ENCODE measurements at regions not wholly inside any gene's neighbourhood (a gene's known extent, or its start where the extent isn't known, plus 50 kb on each side); places are given as distances from the start of the nearest gene placed in this dataset.

DNA sequence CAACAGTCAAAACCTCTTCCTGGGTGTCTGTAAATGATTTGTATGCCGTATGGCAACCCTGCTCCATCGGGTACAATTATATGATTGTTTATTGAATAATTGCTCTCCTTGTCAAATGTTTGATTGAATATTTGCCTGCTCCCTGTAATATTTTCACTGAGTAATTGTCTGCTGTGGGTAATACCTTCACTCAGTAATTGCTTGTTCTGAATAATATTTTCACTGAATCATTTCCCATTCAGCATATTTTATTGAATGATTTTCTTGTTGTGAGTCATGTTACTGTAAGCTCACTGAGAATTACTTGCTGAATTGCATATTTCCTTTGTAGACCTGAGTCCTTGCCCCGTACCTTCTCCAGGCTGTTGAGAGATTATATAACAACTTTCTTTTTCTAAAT is 535.2 kb downstream of the METTL4 start:
- Histone ChIP-seq H3K9me3 (replicated peaks in 1 of 2; ENCODE audit: control insufficient read depth in 2 of 2, insufficient read depth in 1 of 2, low read depth in 1 of 2, low read length in 2 of 2) (peaks cover 0 to 2% of the 10 kb centered on the region in 2 donors), H2AK5ac (ENCODE audit: low read depth, low read length) (no peak overlapping the region), H3K23ac (ENCODE audit: low read depth, low read length, poor library complexity) (no peak overlapping the region), H3K14ac (ENCODE audit: low read length) (no peak overlapping the region), H2BK12ac (ENCODE audit: low read length) (no peak overlapping the region), H3K18ac (ENCODE audit: low read length) (no peak overlapping the region), H3K9ac (ENCODE audit: low read depth, low read length, poor library complexity) (no peak overlapping the region), H2BK5ac (ENCODE audit: low read length) (no peak overlapping the region), H3K4me3 (ENCODE audit: low read length in 2 of 2) (no peak overlapping the region), H3K27ac (replicated peaks; ENCODE audit: low read length) (no peak overlapping the region), H3K79me1 (ENCODE audit: low read depth, low read length) (no peaks in the 10 kb centered on the region), H2BK15ac (ENCODE audit: low read length) (no peak overlapping the region), H4K91ac (ENCODE audit: low read depth, low read length, poor library complexity) (no peak overlapping the region), H2AFZ (ENCODE audit: low read length) (no peak overlapping the region), H3K4ac (ENCODE audit: low read length) (no peak overlapping the region), H4K8ac (ENCODE audit: low read depth, low read length) (no peak overlapping the region), H3K27me3 (ENCODE audit: control insufficient read depth in 3 of 3, insufficient read depth in 3 of 3, low read depth in 1 of 3, low read length in 3 of 3) (no peaks in the 10 kb centered on the region), H3K36me3 (replicated peaks in 1 of 2; ENCODE audit: control insufficient read depth in 2 of 2, insufficient read depth in 2 of 2, low read length in 2 of 2) (no peaks in the 10 kb centered on the region), H3K4me1 (ENCODE audit: control insufficient read depth in 2 of 2, insufficient read depth in 1 of 2, low read depth in 1 of 2, low read length in 2 of 2) (peaks cover 0 to 1% of the 10 kb centered on the region in 2 donors), H3K4me2 (ENCODE audit: insufficient read depth, low read length, poor library complexity, severe bottlenecking) (no peak overlapping the region), H2BK120ac (ENCODE audit: low read depth, low read length) (no peak overlapping the region)
- WGBS, 2 donors (ENCODE audit: extremely low coverage in 2 of 2, insufficient read length in 2 of 2, insufficient replicate concordance in 1 of 2), result no CpG with 5 or more reads among the region's 3 CpGs
- DNase-seq (ENCODE audit: low spot score), result no peak

DNA sequence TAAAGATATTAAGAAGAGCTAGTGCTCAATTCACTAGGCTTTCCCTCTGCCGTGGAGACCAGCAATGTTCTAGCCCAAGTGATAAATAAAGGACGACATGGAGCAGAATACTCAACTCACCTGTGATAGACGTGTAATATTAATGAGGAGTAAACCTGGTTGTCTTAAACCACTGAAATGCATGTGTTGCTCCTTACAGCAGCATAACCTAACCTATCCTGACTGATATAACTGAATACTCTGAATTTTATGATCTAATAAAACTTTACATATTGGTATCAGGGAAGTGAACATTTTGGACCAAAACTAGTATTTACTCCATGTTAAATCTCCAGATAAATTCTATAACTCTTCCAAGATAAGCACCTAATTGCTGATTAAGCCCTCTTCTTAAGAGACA is 531.0 kb downstream of the METTL4 start:
- Histone ChIP-seq H2AK5ac (ENCODE audit: low read depth, low read length) (no peak overlapping the region), H3K9me3 (replicated peaks in 1 of 2; ENCODE audit: control insufficient read depth in 2 of 2, insufficient read depth in 1 of 2, low read depth in 1 of 2, low read length in 2 of 2) (peaks cover 0 to 2% of the 10 kb centered on the region in 2 donors), H3K36me3 (replicated peaks in 1 of 2; ENCODE audit: control insufficient read depth in 2 of 2, insufficient read depth in 2 of 2, low read length in 2 of 2) (no peaks in the 10 kb centered on the region), H2BK12ac (ENCODE audit: low read length) (no peak overlapping the region), H4K8ac (ENCODE audit: low read depth, low read length) (no peak overlapping the region), H3K9ac (ENCODE audit: low read depth, low read length, poor library complexity) (no peak overlapping the region), H3K18ac (ENCODE audit: low read length) (no peak overlapping the region), H3K4me1 (ENCODE audit: control insufficient read depth in 2 of 2, insufficient read depth in 1 of 2, low read depth in 1 of 2, low read length in 2 of 2) (no peaks in the 10 kb centered on the region), H3K27ac (replicated peaks; ENCODE audit: low read length) (no peak overlapping the region), H3K23ac (ENCODE audit: low read depth, low read length, poor library complexity) (no peak overlapping the region), H3K4ac (ENCODE audit: low read length) (no peak overlapping the region), H3K27me3 (ENCODE audit: control insufficient read depth in 3 of 3, insufficient read depth in 3 of 3, low read depth in 1 of 3, low read length in 3 of 3) (no peaks in the 10 kb centered on the region), H3K4me3 (ENCODE audit: low read length in 2 of 2) (no peak overlapping the region), H3K14ac (ENCODE audit: low read length) (no peak overlapping the region), H2BK15ac (ENCODE audit: low read length) (no peak overlapping the region), H4K91ac (ENCODE audit: low read depth, low read length, poor library complexity) (no peak overlapping the region), H2BK120ac (ENCODE audit: low read depth, low read length) (no peak overlapping the region), H2AFZ (ENCODE audit: low read length) (no peak overlapping the region), H3K79me1 (ENCODE audit: low read depth, low read length) (no peaks in the 10 kb centered on the region), H3K4me2 (ENCODE audit: insufficient read depth, low read length, poor library complexity, severe bottlenecking) (no peak overlapping the region), H2BK5ac (ENCODE audit: low read length) (no peak overlapping the region)
- DNase-seq (ENCODE audit: low spot score), result no peak
- WGBS, 2 donors (ENCODE audit: extremely low coverage in 2 of 2, insufficient read length in 2 of 2, insufficient replicate concordance in 1 of 2), result no CpG with 5 or more reads among the region's 3 CpGs

- H3K4ac ChIP-seq (ENCODE audit: low read length), result no peak overlapping the region
- no peak overlapping the region for H2BK15ac ChIP-seq (ENCODE audit: low read length)
- H3K27ac ChIP-seq (replicated peaks; ENCODE audit: low read length), result no peak overlapping the region
- H3K79me1 ChIP-seq (ENCODE audit: low read depth, low read length), result no peaks in the 10 kb centered on the region
- no peak overlapping the region for H3K18ac ChIP-seq (ENCODE audit: low read length)
- H3K4me3 ChIP-seq (ENCODE audit: low read length in 2 of 2), result no peak overlapping the region
- no peak overlapping the region for H2BK12ac ChIP-seq (ENCODE audit: low read length)
- H2AK5ac ChIP-seq (ENCODE audit: low read depth, low read length), result no peak overlapping the region
- H3K4me1 ChIP-seq (ENCODE audit: control insufficient read depth in 2 of 2, insufficient read depth in 1 of 2, low read depth in 1 of 2, low read length in 2 of 2), result no peaks in the 10 kb centered on the region
- H3K4me2 ChIP-seq (ENCODE audit: insufficient read depth, low read length, poor library complexity, severe bottlenecking), result no peak overlapping the region
- no peak overlapping the region for H3K23ac ChIP-seq (ENCODE audit: low read depth, low read length, poor library complexity)
- no peak overlapping the region for H2BK5ac ChIP-seq (ENCODE audit: low read length)
- H3K14ac ChIP-seq (ENCODE audit: low read length), result no peak overlapping the region
- H4K8ac ChIP-seq (ENCODE audit: low read depth, low read length), result no peak overlapping the region
- H2BK120ac ChIP-seq (ENCODE audit: low read depth, low read length), result no peak overlapping the region
- DNase-seq (ENCODE audit: low spot score), result no peak
- H2AFZ ChIP-seq (ENCODE audit: low read length), result no peak overlapping the region
- H3K36me3 ChIP-seq (replicated peaks in 1 of 2; ENCODE audit: control insufficient read depth in 2 of 2, insufficient read depth in 2 of 2, low read length in 2 of 2), result no peaks in the 10 kb centered on the region
- no peaks in the 10 kb centered on the region for H3K27me3 ChIP-seq (ENCODE audit: control insufficient read depth in 3 of 3, insufficient read depth in 3 of 3, low read depth in 1 of 3, low read length in 3 of 3)
- H3K9ac ChIP-seq (ENCODE audit: low read depth, low read length, poor library complexity), result no peak overlapping the region
- H3K9me3 ChIP-seq (replicated peaks in 1 of 2; ENCODE audit: control insufficient read depth in 2 of 2, insufficient read depth in 1 of 2, low read depth in 1 of 2, low read length in 2 of 2), result no peaks in the 10 kb centered on the region
- no peak overlapping the region for H4K91ac ChIP-seq (ENCODE audit: low read depth, low read length, poor library complexity)
- no CpG with 5 or more reads among the region's 4 CpGs for WGBS, 2 donors (ENCODE audit: extremely low coverage in 2 of 2, insufficient read length in 2 of 2, insufficient replicate concordance in 1 of 2)
These were observed 521.3 kb downstream of the METTL4 start for GRCh38 chr18:2049986-2050385.

- H2BK5ac ChIP-seq (ENCODE audit: low read length), result no peak overlapping the region
- H3K9ac ChIP-seq (ENCODE audit: low read depth, low read length, poor library complexity), result no peak overlapping the region
- no peaks in the 10 kb centered on the region for H3K27me3 ChIP-seq (ENCODE audit: control insufficient read depth in 3 of 3, insufficient read depth in 3 of 3, low read depth in 1 of 3, low read length in 3 of 3)
- WGBS, 2 donors (ENCODE audit: extremely low coverage in 2 of 2, insufficient read length in 2 of 2, insufficient replicate concordance in 1 of 2), result no CpG with 5 or more reads among the region's 3 CpGs
- no peak overlapping the region for H3K4me2 ChIP-seq (ENCODE audit: insufficient read depth, low read length, poor library complexity, severe bottlenecking)
- H2BK12ac ChIP-seq (ENCODE audit: low read length), result no peak overlapping the region
- H3K4ac ChIP-seq (ENCODE audit: low read length), result no peak overlapping the region
- no peak overlapping the region for H4K8ac ChIP-seq (ENCODE audit: low read depth, low read length)
- H2AFZ ChIP-seq (ENCODE audit: low read length), result no peak overlapping the region
- H3K4me3 ChIP-seq (ENCODE audit: low read length in 2 of 2), result no peak overlapping the region
- no peaks in the 10 kb centered on the region for H3K36me3 ChIP-seq (replicated peaks in 1 of 2; ENCODE audit: control insufficient read depth in 2 of 2, insufficient read depth in 2 of 2, low read length in 2 of 2)
- H4K91ac ChIP-seq (ENCODE audit: low read depth, low read length, poor library complexity), result no peak overlapping the region
- H3K4me1 ChIP-seq (ENCODE audit: control insufficient read depth in 2 of 2, insufficient read depth in 1 of 2, low read depth in 1 of 2, low read length in 2 of 2), result no peaks in the 10 kb centered on the region
- H3K18ac ChIP-seq (ENCODE audit: low read length), result no peak overlapping the region
- H2BK120ac ChIP-seq (ENCODE audit: low read depth, low read length), result no peak overlapping the region
- H3K23ac ChIP-seq (ENCODE audit: low read depth, low read length, poor library complexity), result no peak overlapping the region
- no peaks in the 10 kb centered on the region for H3K79me1 ChIP-seq (ENCODE audit: low read depth, low read length)
- H3K9me3 ChIP-seq (replicated peaks in 1 of 2; ENCODE audit: control insufficient read depth in 2 of 2, insufficient read depth in 1 of 2, low read depth in 1 of 2, low read length in 2 of 2), result no peaks in the 10 kb centered on the region
- no peak for DNase-seq (ENCODE audit: low spot score)
- no peak overlapping the region for H2BK15ac ChIP-seq (ENCODE audit: low read length)
- no peak overlapping the region for H3K14ac ChIP-seq (ENCODE audit: low read length)
- H2AK5ac ChIP-seq (ENCODE audit: low read depth, low read length), result no peak overlapping the region
- H3K27ac ChIP-seq (replicated peaks; ENCODE audit: low read length), result no peak overlapping the region
These were observed 520.6 kb downstream of the METTL4 start for GRCh38 chr18:2050702-2051201.
